ENCODE measurements at regions not wholly inside any gene's neighbourhood (a gene's known extent, or its start where the extent isn't known, plus 50 kb on each side); places are given as distances from the start of the nearest gene placed in this dataset.

DNA sequence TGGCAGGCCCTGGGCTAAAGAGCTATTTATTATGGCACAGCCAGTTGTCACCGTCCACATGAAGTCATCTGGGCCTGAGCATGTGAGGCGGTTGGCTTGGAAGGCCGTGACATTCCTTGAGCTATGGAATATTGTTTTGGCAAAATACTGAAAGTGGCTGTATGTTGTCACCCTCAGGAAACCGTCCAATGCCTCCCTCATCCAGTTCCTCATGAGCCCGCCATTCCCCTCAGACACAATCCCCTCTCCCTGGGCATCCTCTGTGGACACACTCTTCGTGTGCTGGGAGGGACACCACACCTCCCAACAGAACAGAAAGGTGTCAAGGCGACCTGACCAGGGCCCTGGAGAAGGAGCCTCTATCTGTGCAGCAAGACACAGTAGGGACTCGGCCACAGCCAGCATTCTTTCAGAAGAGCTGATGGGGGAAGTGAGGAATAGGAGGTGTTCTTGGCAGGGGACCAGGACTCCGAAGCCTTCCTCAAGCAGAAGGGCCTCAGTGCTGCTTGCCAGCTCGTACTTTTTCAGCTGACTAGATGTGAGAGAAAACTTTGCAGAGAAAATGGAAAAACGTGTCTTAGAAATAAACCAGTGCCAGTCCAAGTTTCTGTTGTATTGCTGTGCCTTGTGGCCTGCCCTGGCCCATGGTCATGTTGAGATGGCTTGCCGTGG is 120.5 kb downstream of the SOD2 start:
- Histone ChIP-seq H3K9me3 (ENCODE audit: control insufficient read depth, insufficient read depth, low read length) (no peaks in the 10 kb centered on the region; the same call in 1 of the 2 replicates), H3K27ac (ENCODE audit: low read depth, low read length) (no peak overlapping the region), H3K4me3 (ENCODE audit: low read depth, low read length) (no peak overlapping the region), H3K27me3 (ENCODE audit: control insufficient read depth, insufficient read depth, low read length) (peaks cover 2% of the 10 kb centered on the region)
- CTCF ChIA-PET: no interaction called here
- no peak for DNase-seq (ENCODE audit: low read depth, low spot score)
- POLR2A ChIA-PET: no interaction called here
- TF ChIP-seq, protein P1, sequence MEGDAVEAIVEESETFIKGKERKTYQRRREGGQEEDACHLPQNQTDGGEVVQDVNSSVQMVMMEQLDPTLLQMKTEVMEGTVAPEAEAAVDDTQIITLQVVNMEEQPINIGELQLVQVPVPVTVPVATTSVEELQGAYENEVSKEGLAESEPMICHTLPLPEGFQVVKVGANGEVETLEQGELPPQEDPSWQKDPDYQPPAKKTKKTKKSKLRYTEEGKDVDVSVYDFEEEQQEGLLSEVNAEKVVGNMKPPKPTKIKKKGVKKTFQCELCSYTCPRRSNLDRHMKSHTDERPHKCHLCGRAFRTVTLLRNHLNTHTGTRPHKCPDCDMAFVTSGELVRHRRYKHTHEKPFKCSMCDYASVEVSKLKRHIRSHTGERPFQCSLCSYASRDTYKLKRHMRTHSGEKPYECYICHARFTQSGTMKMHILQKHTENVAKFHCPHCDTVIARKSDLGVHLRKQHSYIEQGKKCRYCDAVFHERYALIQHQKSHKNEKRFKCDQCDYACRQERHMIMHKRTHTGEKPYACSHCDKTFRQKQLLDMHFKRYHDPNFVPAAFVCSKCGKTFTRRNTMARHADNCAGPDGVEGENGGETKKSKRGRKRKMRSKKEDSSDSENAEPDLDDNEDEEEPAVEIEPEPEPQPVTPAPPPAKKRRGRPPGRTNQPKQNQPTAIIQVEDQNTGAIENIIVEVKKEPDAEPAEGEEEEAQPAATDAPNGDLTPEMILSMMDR (IDR thresholded peaks at IDR 0.05; ENCODE audit: low read depth, low read length): no peak

DNA sequence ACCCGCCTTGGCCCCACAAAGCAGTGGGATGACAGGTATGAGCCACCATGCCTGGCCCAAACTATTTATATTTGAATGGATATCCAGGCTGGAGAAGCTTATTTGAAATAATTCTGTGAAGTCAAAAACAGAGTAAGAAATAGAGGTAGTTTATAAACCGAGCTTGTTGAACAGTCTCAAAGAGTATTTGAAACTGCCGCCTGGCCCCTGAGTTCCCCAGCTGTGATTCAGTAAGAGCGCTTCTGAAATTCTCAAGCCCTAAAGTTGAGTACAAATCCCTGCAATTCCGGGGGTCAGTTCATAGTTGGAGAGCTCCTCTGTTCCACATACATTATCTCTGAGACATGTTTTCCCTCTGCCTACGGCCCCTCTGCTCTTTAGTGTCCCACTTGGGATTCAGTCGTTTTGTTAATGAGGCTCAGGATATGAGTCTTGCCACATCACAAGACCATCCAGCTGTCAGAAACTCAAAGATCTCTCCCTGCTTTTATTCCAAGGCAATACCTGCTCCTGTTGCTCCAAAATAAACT is 127.8 kb downstream of the SOD2 start:
- Histone ChIP-seq H3K27me3 (ENCODE audit: control insufficient read depth, insufficient read depth, low read length) (peaks cover 2% of the 10 kb centered on the region), H3K9me3 (ENCODE audit: control insufficient read depth, insufficient read depth, low read length) (no peaks in the 10 kb centered on the region; the same call in 1 of the 2 replicates), H3K27ac (ENCODE audit: low read depth, low read length) (no peak overlapping the region), H3K4me3 (ENCODE audit: low read depth, low read length) (no peak overlapping the region)
- no peak for DNase-seq (ENCODE audit: low read depth, low spot score)
- ChIA-PET POLR2A (no interaction called here), CTCF (interaction anchor here (0.9 kb wide), 1 partner anchor 90 kb away, joined by 4 read pairs; no protein-coding TSS in a partner anchor)
- TF ChIP-seq, protein P1 (IDR thresholded peaks at IDR 0.05; ENCODE audit: low read depth, low read length): no peak

DNA sequence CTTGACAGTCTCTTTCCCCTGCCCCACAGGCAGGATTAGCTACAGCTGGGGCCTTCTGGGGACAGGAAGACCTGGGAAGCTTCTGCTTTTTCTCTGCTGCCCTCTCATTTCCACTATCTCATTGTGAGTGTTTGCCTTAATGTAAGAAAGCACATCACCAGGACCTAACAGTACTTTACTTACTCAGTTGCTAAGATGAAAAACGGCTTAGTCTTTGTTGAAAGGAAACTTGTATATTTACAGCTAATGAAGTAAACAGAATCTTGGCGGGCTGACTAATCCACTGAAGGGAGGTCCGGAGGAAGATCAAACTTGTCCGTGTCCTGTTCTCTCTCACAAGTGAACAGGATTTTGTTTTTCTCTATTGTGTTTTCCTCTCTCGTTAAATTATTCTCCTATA is 128.6 kb downstream of the SOD2 start:
- Histone ChIP-seq H3K9me3 (ENCODE audit: control insufficient read depth, insufficient read depth, low read length) (no peaks in the 10 kb centered on the region), H3K4me3 (ENCODE audit: low read depth, low read length) (no peak overlapping the region), H3K27ac (ENCODE audit: low read depth, low read length) (no peak overlapping the region), H3K27me3 (ENCODE audit: control insufficient read depth, insufficient read depth, low read length) (no peaks in the 10 kb centered on the region)
- CTCF ChIA-PET: interaction anchor here (0.9 kb wide), 1 partner anchor 90 kb away, joined by 4 read pairs; no protein-coding TSS in a partner anchor
- no peak for DNase-seq (ENCODE audit: low read depth, low spot score)
- TF ChIP-seq, protein P1 (IDR thresholded peaks at IDR 0.05; ENCODE audit: low read depth, low read length): no peak
- POLR2A ChIA-PET: no interaction called here

DNA sequence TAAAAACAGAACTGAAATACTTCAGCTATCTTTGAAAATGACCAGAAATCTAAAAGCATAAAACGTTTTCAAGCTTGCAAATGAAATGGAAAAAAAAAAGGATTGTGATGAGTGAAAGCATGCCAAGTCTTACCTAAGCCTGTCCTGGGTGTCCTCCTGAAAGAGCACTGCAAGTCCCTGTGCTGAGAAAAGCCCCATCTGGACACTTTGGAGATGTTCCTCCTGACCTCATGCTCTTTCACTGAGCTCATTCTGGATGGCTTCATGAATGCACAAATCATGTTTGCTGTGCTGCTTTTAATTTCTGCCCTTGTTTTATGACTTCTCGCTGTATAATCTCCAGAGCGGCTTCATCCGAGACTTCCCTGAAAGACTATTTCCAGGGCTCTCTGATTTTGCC is 136.0 kb downstream of the SOD2 start:
- DNase-seq (ENCODE audit: low read depth, low spot score): no peak
- ChIA-PET CTCF (interaction anchor here (1.5 kb wide), 1 partner anchor 17 kb away, joined by 3 read pairs; no protein-coding TSS in a partner anchor), POLR2A (no interaction called here)
- Histone ChIP-seq H3K27ac (ENCODE audit: low read depth, low read length) (no peak overlapping the region), H3K27me3 (ENCODE audit: control insufficient read depth, insufficient read depth, low read length) (no peaks in the 10 kb centered on the region), H3K4me3 (ENCODE audit: low read depth, low read length) (no peak overlapping the region), H3K9me3 (ENCODE audit: control insufficient read depth, insufficient read depth, low read length) (no peaks in the 10 kb centered on the region)
- TF ChIP-seq, protein P1 (IDR thresholded peaks at IDR 0.05; ENCODE audit: low read depth, low read length): no peak

DNA sequence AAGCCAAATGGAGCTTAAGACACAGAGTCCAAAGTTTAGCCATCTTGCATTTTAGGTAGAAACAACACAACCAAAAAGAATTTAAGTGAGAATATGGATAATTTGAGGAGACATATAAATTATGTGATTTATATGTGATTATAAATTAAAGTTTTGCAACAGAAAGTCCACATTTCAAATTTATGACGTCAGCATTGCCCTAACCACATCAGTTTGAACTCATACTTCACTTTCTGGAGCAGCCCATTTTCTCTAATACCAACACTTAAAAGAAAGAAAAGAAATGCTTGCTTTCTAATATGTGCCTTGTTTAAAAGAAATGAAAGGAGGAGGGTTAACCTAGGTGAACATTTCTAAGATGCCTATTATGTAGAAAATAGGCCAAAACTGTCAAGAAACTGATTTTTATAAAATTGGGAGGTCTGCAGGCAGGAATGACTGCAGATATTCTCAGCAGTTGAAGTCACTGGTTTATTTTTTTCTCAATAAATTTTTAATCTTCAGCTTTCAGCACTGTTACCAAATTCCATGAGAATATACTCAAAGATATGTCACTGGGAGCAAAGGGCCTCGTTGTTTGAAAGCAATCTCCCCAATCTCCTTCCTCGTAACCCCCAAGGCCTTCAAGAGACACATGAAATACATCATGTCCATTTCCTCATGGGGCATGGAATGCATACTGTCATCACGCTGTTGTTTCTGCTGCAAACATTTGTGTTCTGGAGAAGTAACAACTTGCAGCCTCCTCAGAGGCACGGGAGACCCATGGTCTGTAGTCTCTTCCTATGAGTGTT is 137.8 kb downstream of the SOD2 start:
- CTCF ChIA-PET: interaction anchor here (1.3 kb wide), 1 partner anchor 99 kb away, joined by 3 read pairs; no protein-coding TSS in a partner anchor
- POLR2A ChIA-PET: no interaction called here
- Histone ChIP-seq H3K4me3 (ENCODE audit: low read depth, low read length) (no peak overlapping the region), H3K27me3 (ENCODE audit: control insufficient read depth, insufficient read depth, low read length) (no peaks in the 10 kb centered on the region), H3K9me3 (ENCODE audit: control insufficient read depth, insufficient read depth, low read length) (no peaks in the 10 kb centered on the region), H3K27ac (ENCODE audit: low read depth, low read length) (no peak overlapping the region)
- no peak for DNase-seq (ENCODE audit: low read depth, low spot score)
- TF ChIP-seq, protein P1 (IDR thresholded peaks at IDR 0.05; ENCODE audit: low read depth, low read length): no peak
